Mesenteric fat pad (tissue), 1 donor: ENCODE measurements at regions not wholly inside any gene's neighbourhood (a gene's known extent, or its start where the extent isn't known, plus 50 kb on each side); places are given as distances from the start of the nearest gene placed in this dataset.
"Not testable (repeated sequence)": the region's sequence is repeated elsewhere in the genome, so short reads cannot be mapped to it uniquely, and the experiment has no call there.

ENCODE experiments used
- DNase-seq: peaks from one replicate; pipeline ENCODE4 v3.0.0-alpha.2; 2020; ENCODE audit warnings: low spot score
- donor health status: DM: yes; HTN: yes; CAD: no.

DNA sequence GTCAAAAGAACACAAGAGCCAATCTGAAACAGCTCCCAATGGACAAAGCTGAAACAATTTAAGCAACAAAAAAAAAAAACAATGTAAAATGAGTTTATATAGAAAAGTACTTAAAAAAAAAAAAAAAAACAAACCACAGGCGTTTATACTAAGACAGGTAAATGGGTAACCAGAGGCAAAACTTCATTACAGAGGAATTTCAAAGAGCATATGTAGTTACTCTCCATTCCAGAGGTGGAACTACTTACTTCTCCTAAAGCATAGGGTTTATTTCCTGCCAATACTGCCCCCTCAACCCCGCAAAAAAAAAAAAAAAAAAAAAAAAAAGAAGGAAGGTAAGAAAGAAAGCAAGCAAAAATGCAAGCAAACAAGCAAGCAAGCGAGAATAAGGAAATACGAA, 132.9 kb downstream of the LIG4 start:
- DNase-seq: no peak

DNA sequence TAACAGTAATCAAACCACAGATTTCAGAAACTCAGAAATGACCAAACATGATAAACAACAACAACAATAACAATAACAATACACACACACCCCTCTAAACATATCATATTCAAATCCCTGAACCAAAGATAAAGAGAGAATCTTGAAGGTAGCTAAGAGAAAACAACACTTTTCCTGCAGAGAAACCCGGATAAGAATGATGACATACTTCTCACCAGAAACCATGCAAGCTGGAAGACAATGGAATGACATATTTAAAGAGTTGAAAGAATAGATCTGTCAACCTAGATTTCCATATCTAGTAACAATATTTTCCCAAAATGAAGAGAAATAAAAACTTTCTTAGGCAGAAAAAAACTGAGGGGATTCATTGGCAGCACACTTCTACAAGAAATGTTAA, 138.1 kb downstream of the LIG4 start:
- DNase-seq: no peak

DNA sequence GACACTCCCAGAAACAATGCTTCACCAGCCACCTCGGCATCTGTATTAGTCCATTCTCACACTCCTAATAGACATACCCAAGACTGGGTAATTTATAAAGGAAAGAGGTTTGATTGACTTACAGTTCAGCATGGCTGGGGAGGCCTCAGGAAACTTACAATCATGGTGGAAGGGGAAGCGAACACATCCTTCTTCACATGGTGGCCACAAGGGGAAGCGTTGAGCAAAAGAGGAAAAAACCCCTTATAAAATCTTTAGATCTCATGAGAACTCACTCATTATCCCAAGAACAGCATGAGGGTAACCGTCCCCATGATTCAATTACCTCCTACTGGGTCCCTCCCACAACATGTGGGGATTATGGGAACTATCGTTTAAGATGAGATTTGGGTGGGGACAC, 140.9 kb downstream of the LIG4 start:
- not testable (repeated sequence) for DNase-seq

DNA sequence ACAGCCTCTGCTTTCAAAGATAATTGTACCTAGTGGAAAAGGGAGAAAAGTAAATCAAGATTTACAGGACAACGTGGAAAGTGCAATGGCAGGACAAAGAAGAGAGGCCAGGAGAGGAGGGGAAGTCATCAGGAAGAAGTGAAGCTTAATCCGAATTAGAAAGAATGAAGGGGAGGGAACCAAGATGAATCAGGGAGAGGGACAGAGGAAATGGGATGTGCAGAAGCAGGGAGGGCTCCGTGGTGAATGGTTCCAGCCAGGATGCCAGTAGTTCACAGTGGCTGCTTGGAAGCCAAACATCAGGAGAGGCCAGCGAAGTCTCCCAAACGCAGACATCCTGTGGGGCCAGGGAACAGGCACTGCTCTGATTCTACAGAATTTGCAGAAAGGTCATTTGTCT, 144.4 kb downstream of the LIG4 start:
- no peak for DNase-seq

DNA sequence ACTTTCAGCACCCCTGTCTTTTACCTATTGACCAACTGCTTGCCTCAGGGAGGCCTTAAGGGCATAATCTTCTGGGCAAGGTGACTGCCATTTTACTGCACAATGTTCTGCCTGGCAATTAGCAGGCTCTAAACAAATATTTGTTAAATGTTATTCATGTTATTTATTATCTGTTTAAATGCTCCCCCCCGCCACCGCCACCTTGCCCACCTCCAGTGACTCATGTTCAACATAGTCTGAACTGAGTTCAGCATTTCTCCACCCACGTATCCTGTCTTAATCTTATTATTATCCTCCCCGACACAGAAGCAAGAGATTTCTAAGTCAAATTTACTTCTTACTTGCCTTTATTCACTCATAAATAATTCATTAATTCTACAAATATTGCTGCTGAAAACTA, 144.8 kb downstream of the LIG4 start:
- DNase-seq: no peak

DNA sequence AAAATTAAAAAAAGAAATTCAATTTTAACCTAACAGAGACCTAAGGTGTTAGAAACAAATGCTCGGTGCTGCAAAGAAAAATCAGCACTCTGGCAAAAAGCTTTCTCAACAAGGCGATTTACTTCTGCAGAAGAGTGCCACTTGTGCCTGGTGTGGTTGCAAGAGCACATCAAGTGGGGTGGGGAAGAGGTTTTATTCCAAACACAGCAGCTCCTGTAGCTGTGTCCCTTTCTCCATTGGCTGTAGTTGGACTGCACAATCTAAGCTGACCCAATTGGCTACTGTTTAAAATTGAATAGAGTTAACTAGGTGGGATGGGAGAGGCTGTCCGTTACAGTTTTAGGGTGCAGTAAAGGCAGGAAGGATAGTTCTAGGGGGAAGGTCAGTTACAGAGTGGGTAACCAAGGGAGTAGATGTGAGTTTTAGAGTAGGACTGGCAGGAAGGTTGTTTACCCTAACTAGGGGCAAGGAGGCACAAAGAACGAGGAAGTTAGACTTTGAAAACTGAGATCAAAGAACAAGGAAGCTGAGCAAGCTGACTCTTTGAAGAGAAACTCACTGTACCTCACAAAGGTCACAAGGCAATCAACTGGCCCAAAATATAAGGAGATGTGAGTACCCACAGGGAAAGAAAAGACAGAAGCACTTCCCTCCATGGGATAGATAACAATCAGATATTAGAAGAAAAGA, 145.7 kb downstream of the LIG4 start:
- DNase-seq: no peak

DNA sequence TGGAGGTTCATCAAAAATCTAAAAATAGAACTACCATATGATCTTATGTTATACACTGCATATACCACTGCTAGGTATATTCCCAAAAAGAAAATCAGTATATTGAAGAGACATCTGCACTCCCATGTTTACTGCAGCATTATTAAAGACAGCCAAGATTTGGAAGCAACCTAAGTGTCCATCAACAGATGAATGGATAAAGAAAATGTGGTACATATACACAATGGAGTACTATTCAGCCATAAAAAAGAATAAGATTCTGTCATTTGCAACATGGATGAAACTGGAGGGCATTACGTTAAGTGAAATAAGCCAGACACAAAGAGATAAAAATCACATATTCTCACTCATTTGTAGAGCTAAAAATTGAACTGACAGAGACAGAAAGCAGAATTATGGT, 151.0 kb downstream of the LIG4 start:
- not testable (repeated sequence) for DNase-seq

DNA sequence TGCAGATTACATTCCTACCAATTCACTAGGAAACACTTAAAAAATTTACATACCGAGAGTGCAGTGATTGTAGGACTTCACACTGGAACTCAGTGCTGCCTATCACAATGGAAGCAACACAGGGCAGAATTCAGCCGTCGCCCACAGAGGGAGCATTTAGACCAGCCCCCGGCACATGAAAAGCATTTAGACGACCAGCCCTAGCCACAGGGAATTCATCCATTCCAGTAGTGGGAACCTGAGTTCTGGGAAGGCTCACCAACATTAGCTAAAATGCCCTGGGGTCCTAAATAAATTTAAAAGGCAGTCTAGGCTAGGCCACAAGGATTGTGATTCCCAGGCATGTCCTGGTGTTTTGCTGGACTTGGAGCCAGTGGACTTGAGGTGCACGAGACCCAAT, 155.2 kb downstream of the LIG4 start:
- DNase-seq: no peak

DNA sequence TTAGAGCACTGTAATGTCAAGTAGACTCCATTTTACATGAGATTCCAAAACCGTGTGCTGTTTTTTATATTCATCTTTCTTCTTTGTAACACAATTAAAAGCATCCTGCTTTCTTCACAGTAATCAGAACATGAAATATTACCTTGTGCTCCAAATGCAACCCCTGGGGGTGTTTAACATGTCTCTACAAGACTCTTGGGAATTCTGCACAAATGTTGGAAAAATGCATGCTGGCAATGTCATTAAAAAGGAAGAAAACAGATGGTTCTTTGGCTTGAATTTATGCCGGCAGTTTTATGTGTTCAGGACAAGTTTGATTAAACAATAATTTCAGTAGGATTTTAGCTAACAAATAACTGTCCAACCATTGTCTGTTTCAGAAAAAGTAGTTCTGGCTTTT, 159.1 kb downstream of the LIG4 start:
- DNase-seq: no peak

DNA sequence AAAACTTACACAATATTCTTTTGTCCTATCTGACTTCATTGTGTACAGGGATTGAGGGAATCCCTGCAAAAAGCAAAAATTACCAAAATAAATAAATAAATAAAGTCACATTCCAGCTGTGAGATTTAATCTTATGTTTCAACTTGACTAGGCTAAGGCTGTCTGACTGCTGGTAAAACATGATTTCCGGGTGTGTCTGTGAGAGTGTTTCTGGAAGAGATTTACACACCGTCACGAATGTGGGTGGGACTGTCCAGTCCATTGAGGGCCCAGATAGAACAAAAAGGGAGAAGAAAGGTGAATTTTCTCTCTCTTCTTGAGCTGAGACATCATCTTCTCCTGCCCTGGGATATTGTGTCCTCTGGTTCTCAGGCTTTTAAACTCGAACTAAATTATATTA, 166.1 kb downstream of the LIG4 start:
- DNase-seq: no peak

DNA sequence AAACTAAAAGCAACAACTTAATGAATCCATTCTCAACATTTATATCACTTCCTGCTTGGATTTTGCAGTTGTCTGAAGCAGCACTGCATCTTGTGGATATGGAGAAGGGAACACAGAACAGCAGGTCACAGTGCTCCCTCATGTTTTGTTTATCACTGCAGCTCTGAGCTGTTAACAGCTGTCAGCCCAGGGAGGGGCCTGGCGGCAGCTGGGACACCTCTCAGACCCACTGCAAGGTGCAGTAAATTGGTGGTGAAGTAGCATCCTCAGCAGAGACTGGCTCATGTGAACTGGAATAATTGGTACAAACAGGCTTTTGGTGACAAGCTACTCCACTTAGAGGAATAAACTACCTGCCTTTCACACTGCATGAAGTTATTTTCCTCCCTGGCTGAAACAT, 170.4 kb downstream of the LIG4 start:
- DNase-seq: no peak

DNA sequence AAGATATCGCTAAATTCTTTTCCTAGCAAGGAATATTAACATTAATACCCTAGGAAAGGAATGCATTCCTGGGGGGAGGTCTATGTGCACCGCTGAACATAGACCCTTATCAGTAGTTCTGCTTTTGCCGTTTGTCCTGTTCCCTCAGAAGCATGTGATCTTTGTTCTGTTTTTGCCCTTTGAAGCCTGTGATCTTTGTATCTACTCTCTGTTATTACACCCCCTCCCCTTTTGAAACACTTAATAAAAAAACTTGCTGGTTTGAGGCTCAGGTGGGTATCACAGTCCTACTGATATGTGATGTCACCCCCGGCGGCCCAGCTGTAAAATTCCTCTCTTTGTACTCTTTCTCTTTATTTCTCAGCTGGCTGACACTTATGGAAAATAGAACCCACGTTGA, 172.5 kb downstream of the LIG4 start:
- not testable (repeated sequence) for DNase-seq

DNA sequence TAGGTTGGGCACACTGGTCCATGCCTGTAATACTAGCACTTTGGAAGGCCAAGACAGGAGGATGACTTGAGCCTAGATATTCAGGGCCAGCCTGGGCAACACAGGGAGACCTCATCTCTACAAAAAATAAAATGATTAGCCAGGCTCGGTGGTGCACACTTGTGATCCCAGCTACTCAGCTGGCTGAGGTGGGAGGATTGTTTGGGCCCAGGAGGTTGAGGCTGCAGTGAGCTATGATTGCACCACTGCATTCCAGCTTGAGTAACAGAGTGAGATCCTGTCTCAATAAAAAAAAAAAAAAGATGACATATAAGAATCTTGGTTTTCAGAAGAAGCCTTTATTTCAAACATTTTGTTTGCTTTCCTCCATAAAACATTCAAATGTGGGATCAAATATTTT, 178.0 kb downstream of the LIG4 start:
- DNase-seq: no peak

DNA sequence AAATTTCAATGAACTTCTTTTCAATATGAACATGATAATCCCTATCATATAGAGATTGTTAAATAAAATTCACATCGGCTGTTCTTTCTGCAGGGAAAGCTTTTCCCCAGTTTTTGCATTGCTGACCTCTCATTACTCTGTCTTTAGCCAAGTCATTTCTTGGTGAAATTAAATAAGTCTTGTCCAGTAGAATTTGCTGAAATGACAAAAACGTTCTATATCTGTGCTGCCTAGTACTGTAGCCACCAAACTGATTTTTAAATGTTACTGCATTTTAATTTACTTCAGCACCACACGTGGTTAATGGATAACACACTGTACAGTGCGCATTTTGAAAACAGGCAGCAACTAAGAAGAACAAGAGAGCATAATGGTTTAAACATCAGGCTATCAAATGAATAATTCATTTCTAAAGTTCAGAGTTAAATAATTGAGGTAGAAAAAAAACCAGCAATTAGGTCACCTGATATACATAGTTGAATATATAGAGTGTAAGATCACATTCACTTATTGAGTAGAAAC, 178.9 kb downstream of the LIG4 start:
- no peak for DNase-seq

DNA sequence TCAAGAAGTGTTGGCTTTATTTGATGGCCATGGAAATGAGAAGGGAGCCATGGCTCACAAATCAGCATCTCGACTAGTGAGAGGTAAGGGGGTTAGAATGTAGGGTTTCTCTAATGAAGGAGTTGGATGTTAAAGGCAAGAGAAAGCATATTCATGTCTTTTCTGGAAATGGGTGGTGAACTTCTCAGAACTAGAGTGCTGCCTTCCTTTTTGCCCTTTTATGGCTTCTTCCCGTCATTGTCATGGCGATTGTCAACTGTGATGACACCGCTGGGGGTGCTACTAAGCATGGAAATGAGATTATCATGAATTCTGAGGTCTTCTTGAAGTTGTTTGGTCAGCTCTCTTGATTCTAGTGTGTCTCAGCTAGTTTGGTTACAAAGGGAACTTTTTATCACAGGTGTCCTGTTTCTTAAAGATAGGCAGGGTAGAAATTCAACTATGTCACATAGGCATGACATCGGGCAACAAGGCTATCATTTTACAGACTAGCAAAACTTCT, 180.4 kb downstream of the LIG4 start:
- DNase-seq: no peak

DNA sequence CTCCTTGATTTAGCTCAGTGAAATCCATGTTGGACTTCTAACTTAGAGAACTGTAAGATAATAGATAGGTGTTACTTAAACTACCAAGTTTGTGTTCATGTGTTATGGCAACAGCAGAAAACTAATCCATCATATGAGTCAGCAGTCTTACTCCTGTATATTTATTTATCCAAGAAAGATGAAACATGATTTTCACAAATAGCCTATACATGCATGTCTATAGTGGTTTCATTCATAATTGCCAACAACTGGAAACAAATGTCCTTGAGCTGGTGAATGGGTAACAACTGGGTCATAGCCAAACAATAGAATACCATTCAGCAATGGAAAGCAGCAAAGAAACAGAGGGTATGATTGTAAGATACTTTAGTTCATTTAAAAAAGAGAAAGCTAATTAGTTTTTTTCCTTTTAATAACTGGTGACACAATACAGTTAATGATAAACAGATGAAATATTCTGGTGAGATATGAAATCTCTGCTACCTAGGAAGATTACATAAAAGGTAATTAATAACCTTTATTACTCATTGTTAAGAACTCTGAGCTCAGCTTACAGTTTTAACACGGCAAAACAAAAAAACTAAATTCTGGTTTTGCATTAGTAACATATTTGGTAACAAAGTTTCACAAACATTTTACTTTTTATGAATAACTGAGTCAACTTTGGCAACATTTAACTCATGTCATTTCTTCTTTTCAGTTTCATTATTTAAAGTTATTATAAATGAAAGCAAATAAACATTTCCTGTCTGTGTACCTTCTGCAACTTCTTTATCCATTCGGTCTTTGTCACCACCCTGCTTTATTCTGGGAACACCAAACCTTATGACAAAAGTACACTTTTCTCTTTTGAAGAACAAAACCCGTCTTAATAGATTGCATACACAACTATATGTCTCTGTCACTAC, 181.3 kb downstream of the LIG4 start:
- DNase-seq: no peak

DNA sequence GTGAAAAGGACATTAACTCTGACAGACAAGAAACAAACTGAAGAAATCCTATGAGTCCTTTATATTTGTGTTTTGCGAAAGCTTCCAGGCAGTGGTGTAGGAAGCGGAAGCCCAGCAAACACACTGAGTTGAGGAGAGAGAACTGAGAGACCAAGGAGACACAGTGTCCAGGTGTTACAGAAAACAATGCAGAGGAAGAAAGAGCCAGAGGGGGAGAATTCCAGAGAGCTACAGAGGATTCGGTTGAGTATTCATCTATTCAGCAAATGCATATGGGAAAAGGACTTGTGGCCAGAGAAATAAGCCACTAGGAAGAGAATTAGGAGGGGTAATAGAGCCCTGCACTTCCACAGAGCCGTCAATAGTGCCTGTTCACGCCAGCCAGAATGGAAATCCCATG, 183.5 kb downstream of the LIG4 start:
- DNase-seq: no peak

DNA sequence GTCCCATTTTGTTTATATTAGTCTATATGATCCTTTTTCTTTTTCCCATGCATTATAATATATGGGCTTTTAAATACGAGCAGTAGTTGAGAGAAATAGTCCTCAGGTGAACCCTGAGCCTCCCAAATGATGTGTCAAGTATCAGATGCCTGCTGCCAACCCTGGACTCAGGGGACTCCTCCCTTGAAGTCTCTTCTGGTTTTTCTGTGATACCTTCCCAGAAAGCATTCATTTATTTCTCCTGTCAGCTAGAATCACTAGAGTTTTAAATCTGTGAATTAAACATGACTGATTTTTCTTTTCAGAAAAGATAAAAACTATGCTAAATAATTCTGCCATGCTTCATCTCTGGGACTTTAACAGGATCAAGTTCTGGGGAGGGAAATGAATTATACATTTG, 184.6 kb downstream of the LIG4 start:
- no peak for DNase-seq

DNA sequence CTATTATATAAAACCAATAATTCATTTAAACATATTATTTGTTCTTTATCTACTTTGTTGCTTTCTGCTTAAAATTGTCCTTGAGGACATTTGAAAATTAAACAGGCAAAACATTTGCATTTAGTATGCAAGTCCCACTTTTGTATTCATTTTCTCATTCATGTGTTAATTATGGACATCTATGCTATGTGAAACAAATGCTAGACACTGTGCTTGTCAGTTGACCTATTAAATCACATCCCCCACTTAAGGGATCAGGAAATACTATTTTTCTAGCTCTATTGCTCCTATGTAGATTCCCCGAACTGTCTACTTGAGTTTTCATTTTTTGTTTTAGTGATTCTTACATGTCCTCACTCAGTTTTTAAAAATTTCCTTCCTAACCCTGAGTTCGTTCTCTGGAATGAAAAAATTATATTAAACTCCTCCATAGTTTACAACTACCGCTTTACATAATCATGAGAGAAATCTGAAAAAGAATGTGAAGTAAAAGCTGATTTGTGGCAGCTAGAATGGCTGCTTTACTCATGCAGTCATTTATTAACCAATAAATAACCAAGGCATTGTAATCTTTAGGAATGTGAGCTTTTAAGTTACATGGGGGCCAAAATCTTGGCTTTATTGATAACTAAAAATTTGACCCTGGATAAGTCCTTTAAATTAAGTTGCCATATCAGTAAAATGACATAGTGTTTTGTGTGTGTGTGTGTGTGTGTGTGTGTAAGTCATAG, 188.5 kb downstream of the LIG4 start:
- DNase-seq: no peak

DNA sequence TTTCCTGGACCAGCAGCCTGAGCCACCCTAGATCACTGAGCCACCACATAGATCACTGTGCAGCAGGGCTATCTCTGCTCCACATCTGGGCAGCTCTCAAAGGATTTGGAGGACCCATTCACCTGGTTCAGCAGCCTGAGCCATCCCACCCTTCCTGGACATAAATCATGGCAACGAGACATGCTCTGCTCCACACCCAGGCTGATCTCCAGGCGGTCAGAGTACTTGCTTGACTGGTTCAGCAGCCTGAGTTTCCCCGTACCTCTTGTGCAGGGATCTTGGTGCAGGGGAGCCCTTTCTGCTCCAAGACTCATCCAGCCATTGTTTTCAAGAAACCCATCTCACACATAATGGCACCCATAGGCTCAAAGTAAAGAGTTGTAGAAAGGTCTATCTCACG, 195.3 kb downstream of the LIG4 start:
- DNase-seq: no peak

DNA sequence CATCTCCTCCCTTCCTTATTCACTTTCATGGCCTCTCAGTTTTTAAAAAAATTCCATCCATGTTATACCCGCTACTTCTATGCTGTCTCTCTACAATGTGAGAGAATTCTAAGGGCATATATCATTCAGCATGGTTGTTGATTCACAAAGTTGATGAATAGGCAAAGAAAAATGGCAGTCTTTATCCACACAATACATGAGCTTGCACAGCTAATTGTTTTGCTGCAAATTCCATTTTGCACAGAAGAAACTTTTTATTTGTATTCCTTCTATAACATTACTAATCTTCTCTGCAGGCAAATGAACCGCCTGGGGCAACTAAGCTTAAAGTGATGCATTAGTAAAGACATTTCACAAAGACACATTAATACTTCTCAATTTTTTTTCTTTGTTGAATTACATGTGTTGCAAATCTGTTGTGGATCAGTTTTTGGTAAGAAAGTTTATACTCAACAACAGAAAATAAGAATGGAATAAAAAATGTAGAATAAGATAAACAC, 196.9 kb downstream of the LIG4 start:
- no peak for DNase-seq

DNA sequence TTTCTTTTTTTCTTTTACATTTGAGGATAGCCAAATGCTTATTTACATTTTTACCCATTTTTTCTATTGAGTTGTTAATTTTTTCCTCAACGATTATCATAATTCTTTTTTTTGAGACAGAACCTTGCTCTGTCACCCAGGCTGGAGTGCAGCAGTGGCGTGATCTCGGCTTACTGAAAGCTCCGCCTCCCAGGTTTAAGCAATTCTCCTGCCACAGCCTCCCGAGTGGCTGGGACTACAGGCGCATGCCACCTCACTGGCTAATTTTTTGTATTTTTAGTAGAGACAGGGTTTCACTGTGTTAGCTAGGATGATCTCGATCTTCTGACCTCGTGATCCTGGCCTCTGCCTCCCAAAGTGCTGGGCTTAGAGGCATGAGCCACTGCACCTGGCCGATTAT, 208.7 kb downstream of the LIG4 start:
- DNase-seq: no peak
